ENCODE measurements at regions not wholly inside any gene's neighbourhood (a gene's known extent, or its start where the extent isn't known, plus 50 kb on each side); places are given as distances from the start of the nearest gene placed in this dataset.

DNA sequence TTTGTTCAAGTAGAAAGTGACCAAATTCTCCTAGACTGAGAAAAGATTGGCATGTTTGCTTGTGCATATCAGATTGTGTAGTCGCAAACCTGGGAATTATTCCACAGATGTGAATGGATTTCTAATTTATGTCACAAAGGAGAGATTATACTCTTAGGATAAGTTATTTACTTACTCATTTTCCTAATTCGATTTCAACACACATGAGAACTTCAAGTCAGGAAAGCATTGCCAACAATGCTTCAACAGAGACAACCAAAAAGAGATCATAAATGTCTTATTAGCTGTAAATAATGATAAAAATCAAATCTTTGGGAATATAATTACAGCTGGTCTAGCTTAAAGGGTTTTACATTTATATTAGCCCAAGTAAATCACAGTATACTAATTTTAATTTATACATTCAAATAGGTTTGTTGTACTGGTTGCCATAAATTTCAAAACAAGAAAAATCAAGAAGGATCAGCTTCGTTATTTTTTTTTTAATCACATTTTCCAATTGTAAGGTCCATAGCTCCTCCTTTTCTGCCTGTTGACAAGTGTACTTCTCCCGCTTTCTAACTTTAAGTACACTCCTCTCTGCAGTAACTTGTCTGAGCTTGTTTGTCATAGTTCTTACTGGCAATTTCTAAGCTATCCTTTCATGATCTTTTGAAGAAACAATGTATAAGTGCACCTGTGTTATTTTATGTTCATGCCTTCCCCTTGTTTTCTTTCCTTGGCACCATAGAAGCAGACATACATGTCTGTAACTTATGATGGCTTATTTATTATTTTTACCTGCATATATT lies 246.6 kb downstream of the DEPDC1B start:
- no peak overlapping the region for H3K9ac ChIP-seq (ENCODE audit: low read length)
- Mint-ChIP-seq H3K27ac (ENCODE audit: unreplicated experiment) (no peak overlapping the region), H3K9me3 (ENCODE audit: unreplicated experiment) (no peaks in the 10 kb centered on the region), H3K4me1 (ENCODE audit: low read depth, unreplicated experiment) (no peaks in the 10 kb centered on the region), H3K36me3 (ENCODE audit: low read depth, unreplicated experiment) (peaks cover 1% of the 10 kb centered on the region), H3K4me3 (ENCODE audit: unreplicated experiment) (no peak overlapping the region), H3K27me3 (ENCODE audit: low read depth, unreplicated experiment) (no peaks in the 10 kb centered on the region)
- no peak for TF ChIP-seq EZH2 (IDR thresholded peaks at IDR 0.05; ENCODE audit: insufficient read depth, low read length)
- TF ChIP-seq, protein P1, sequence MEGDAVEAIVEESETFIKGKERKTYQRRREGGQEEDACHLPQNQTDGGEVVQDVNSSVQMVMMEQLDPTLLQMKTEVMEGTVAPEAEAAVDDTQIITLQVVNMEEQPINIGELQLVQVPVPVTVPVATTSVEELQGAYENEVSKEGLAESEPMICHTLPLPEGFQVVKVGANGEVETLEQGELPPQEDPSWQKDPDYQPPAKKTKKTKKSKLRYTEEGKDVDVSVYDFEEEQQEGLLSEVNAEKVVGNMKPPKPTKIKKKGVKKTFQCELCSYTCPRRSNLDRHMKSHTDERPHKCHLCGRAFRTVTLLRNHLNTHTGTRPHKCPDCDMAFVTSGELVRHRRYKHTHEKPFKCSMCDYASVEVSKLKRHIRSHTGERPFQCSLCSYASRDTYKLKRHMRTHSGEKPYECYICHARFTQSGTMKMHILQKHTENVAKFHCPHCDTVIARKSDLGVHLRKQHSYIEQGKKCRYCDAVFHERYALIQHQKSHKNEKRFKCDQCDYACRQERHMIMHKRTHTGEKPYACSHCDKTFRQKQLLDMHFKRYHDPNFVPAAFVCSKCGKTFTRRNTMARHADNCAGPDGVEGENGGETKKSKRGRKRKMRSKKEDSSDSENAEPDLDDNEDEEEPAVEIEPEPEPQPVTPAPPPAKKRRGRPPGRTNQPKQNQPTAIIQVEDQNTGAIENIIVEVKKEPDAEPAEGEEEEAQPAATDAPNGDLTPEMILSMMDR (IDR thresholded peaks at IDR 0.05; ENCODE audit: insufficient read depth, low read depth, low read length): no peak
- H3K27ac ChIP-seq (ENCODE audit: low read depth, low read length): no peak overlapping the region
- no peak overlapping the region for H3K4me2 ChIP-seq (ENCODE audit: low read length)
- H3K9me3 ChIP-seq (ENCODE audit: insufficient read depth, low read depth, low read length): no peaks in the 10 kb centered on the region
- H3K4me3 ChIP-seq (ENCODE audit: insufficient read depth, low read depth, low read length): no peak overlapping the region
- H3K27me3 ChIP-seq (ENCODE audit: insufficient read depth, low read length): no peaks in the 10 kb centered on the region
- no peaks in the 10 kb centered on the region for H3K36me3 ChIP-seq (ENCODE audit: insufficient read depth, low read length)
- no peak overlapping the region for H2AFZ ChIP-seq (ENCODE audit: low read depth, low read length)
- FAIRE-seq (no peak), DNase-seq (ENCODE audit: low read depth) (no peak)
- no peaks in the 10 kb centered on the region for H3K4me1 ChIP-seq (ENCODE audit: insufficient read depth, low read length)
- no peaks in the 10 kb centered on the region for H4K20me1 ChIP-seq (ENCODE audit: insufficient read depth, low read length)
- no peaks in the 10 kb centered on the region for H3K79me2 ChIP-seq (ENCODE audit: insufficient read depth, low read length)

DNA sequence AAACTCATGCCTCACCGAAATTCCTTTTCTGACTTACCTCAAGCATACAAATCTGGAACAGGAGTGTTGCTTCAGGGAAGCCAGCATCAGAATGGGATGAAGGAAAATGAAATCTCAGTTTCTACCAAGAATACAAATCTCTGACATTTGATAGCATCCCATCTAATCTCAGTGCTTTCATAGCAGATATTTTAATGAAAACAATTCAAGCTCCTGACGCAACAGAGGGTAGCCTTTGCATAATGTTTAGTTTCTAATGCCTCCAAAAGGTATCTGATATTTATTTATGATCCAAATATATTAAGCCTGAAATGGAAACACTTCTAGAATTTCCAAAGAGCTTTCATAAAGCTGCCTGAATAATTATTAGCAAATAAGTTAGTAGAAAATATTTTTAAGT lies 251.4 kb downstream of the DEPDC1B start:
- Histone ChIP-seq H2AFZ (ENCODE audit: low read depth, low read length) (no peak overlapping the region), H3K4me2 (ENCODE audit: low read length) (no peak overlapping the region), H3K27me3 (ENCODE audit: insufficient read depth, low read length) (no peaks in the 10 kb centered on the region), H3K9ac (ENCODE audit: low read length) (no peak overlapping the region), H3K36me3 (ENCODE audit: insufficient read depth, low read length) (no peaks in the 10 kb centered on the region), H3K4me1 (ENCODE audit: insufficient read depth, low read length) (no peaks in the 10 kb centered on the region), H3K9me3 (ENCODE audit: insufficient read depth, low read depth, low read length) (no peaks in the 10 kb centered on the region), H3K27ac (ENCODE audit: low read depth, low read length) (no peak overlapping the region), H3K79me2 (ENCODE audit: insufficient read depth, low read length) (no peaks in the 10 kb centered on the region), H3K4me3 (ENCODE audit: insufficient read depth, low read depth, low read length) (no peak overlapping the region), H4K20me1 (ENCODE audit: insufficient read depth, low read length) (no peaks in the 10 kb centered on the region)
- Mint-ChIP-seq H3K27me3 (ENCODE audit: low read depth, unreplicated experiment) (no peaks in the 10 kb centered on the region), H3K4me3 (ENCODE audit: unreplicated experiment) (no peak overlapping the region), H3K9me3 (ENCODE audit: unreplicated experiment) (no peaks in the 10 kb centered on the region), H3K36me3 (ENCODE audit: low read depth, unreplicated experiment) (no peaks in the 10 kb centered on the region), H3K27ac (ENCODE audit: unreplicated experiment) (no peak overlapping the region), H3K4me1 (ENCODE audit: low read depth, unreplicated experiment) (no peaks in the 10 kb centered on the region)
- DNase-seq (ENCODE audit: low read depth) (no peak), FAIRE-seq (no peak)
- TF ChIP-seq, protein P1 (IDR thresholded peaks at IDR 0.05; ENCODE audit: insufficient read depth, low read depth, low read length): no peak
- no peak for TF ChIP-seq EZH2 (IDR thresholded peaks at IDR 0.05; ENCODE audit: insufficient read depth, low read length)

DNA sequence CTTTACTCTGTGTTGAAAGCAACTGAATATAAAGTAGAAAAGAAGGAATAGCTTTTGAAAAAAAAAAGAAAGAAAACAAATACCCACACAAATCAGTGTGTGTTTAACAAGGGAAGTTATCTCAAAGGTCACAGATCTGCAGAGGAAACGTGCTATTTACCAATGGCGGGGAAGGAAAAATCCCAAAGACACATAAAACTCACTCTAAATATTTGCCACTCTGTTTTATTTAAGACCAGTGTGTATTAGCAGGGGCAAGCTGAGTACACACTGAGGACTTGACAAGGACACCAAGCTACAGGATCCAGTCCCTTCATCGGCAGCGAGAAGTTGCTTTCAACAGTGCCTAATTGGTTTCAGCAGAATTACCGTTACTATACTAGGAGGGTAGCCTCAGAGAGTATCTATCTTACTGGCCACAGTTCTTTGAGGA lies 252.5 kb downstream of the DEPDC1B start:
- no peak overlapping the region for H3K4me3 Mint-ChIP-seq (ENCODE audit: unreplicated experiment)
- H3K79me2 ChIP-seq (ENCODE audit: insufficient read depth, low read length): no peaks in the 10 kb centered on the region
- H4K20me1 ChIP-seq (ENCODE audit: insufficient read depth, low read length): no peaks in the 10 kb centered on the region
- no peaks in the 10 kb centered on the region for H3K36me3 Mint-ChIP-seq (ENCODE audit: low read depth, unreplicated experiment)
- TF ChIP-seq EZH2 (IDR thresholded peaks at IDR 0.05; ENCODE audit: insufficient read depth, low read length): no peak
- H3K4me2 ChIP-seq (ENCODE audit: low read length): no peak overlapping the region
- H3K9ac ChIP-seq (ENCODE audit: low read length): no peak overlapping the region
- H3K27me3 Mint-ChIP-seq (ENCODE audit: low read depth, unreplicated experiment): no peaks in the 10 kb centered on the region
- H3K9me3 Mint-ChIP-seq (ENCODE audit: unreplicated experiment): no peaks in the 10 kb centered on the region
- H3K4me1 ChIP-seq (ENCODE audit: insufficient read depth, low read length): no peaks in the 10 kb centered on the region
- no peaks in the 10 kb centered on the region for H3K36me3 ChIP-seq (ENCODE audit: insufficient read depth, low read length)
- H3K27me3 ChIP-seq (ENCODE audit: insufficient read depth, low read length): no peaks in the 10 kb centered on the region
- H3K27ac Mint-ChIP-seq (ENCODE audit: unreplicated experiment): no peak overlapping the region
- no peaks in the 10 kb centered on the region for H3K9me3 ChIP-seq (ENCODE audit: insufficient read depth, low read depth, low read length)
- H2AFZ ChIP-seq (ENCODE audit: low read depth, low read length): no peak overlapping the region
- DNase-seq (ENCODE audit: low read depth) (no peak), FAIRE-seq (no peak)
- H3K4me3 ChIP-seq (ENCODE audit: insufficient read depth, low read depth, low read length): no peak overlapping the region
- no peak overlapping the region for H3K27ac ChIP-seq (ENCODE audit: low read depth, low read length)
- H3K4me1 Mint-ChIP-seq (ENCODE audit: low read depth, unreplicated experiment): no peaks in the 10 kb centered on the region
